Heart left ventricle (tissue), 13 donors: ENCODE measurements at regions not wholly inside any gene's neighbourhood (a gene's known extent, or its start where the extent isn't known, plus 50 kb on each side); places are given as distances from the start of the nearest gene placed in this dataset.

ENCODE experiments used
- POLR2A ChIP-seq, 2 donors: fragments of 450-650 bp; IDR thresholded peaks; one replicate each; pipeline ENCODE4 v1.6.1; 2017; ENCODE audit warnings: antibody characterized with exemption in 2 of 2, mild to moderate bottlenecking in 2 of 2, moderate library complexity in 2 of 2
- TF ChIP-seq, protein P1 (sequence below), 12 donors: fragments of 200-600 bp; sonication (generic) in 4 of 12; IDR thresholded peaks; one replicate each; pipeline versions ENCODE4 v1.5.0 to v1.8.0; 2018 to 2022; ENCODE audit warnings: antibody characterized with exemption in 12 of 12, mild to moderate bottlenecking in 5 of 12
- donor health status: ischemic (EF 13 %, LVEDD 7.1; RV severe dilation, severe dysfunction).
- donor health status: DM: no; HTN: yes; CAD: no.
- donor health status: DM: no; HTN: no; CAD: no.
- donor health status: ischemic (EF 25% LVEDD 6.9; RV normal size, moderate dysfunction).
- donor health status: ischemic (EF 25% LVEDD 5.7; RV mildly dilated, moderate dysfunction).
- donor health status: ischemic (EF 35%, LVEDD 5.7; RV mildly dilated, moderate dysfunction).
- donor health status: nonischemic (EF 11% LVEDD 7.7; RV severe dilation, severe dysfunction).
- donor health status: DM: yes; HTN: yes; CAD: no.
- donor health status: PGD.
- donor health status: ischemic (EF 29% LVEDD 5.4; RV normal size, mild dysfunction).
- donor health status: nonischemic (EF 23%, LVEDD 6.1; RV moderate dilation, normal function).

DNA sequence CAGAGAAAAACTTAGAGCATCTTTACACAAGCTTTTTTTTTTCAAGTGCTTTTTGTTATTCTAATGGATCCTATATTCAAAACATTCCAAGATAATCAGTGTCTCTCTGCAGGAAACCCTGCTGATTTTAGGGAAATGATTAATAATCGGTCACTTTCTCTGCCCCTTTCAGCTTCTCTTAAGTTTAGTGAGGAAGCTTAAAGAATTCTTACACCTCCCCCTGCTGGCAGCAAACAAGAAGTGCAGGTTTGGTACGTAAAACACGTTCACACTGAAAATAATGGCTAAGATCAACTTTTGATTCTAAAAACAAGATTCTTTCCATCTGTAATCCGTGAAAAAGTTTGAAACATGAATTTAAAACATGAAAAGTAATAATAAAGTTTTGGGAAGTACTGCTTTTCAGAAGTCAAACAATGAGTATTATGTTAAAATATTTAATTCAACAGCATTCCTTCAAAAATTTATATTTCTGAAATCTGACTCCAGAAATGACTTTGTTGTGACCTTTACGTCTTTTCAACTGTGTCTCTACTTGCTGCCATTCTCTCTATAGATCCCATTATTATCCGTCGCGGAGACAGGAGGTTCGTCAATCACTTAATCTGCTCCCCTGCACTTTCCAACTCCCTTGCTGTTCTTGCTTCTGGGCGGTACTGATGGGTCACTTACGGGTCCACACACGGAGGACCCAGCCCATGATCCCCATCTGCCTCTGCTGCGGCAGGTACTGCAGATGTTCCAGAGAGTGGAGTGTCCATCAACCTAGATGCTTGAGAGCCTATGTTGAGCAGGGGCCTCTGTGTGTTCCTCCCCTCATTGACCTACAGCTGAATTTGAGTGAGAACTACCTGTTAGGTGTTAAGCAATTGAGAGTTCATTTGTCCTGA, 203.1 kb upstream of the EDNRB start:
- TF ChIP-seq, protein P1, sequence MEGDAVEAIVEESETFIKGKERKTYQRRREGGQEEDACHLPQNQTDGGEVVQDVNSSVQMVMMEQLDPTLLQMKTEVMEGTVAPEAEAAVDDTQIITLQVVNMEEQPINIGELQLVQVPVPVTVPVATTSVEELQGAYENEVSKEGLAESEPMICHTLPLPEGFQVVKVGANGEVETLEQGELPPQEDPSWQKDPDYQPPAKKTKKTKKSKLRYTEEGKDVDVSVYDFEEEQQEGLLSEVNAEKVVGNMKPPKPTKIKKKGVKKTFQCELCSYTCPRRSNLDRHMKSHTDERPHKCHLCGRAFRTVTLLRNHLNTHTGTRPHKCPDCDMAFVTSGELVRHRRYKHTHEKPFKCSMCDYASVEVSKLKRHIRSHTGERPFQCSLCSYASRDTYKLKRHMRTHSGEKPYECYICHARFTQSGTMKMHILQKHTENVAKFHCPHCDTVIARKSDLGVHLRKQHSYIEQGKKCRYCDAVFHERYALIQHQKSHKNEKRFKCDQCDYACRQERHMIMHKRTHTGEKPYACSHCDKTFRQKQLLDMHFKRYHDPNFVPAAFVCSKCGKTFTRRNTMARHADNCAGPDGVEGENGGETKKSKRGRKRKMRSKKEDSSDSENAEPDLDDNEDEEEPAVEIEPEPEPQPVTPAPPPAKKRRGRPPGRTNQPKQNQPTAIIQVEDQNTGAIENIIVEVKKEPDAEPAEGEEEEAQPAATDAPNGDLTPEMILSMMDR (IDR thresholded peaks at IDR 0.05): peak; percentile 82 to 96 (median 90)
- TF ChIP-seq POLR2A (IDR thresholded peaks at IDR 0.05): no peak
